ENCODE measurements at regions not wholly inside any gene's neighbourhood (a gene's known extent, or its start where the extent isn't known, plus 50 kb on each side); places are given as distances from the start of the nearest gene placed in this dataset.

GRCh38 chr4:188869581-188869980 lies 730.3 kb downstream of the TRIML1 start:
- Mint-ChIP-seq H3K9me3 (ENCODE audit: low read depth) (peaks cover 7% of the 10 kb centered on the region), H3K27me3 (no peaks in the 10 kb centered on the region), H3K4me1 (ENCODE audit: low read depth) (no peaks in the 10 kb centered on the region), H3K36me3 (ENCODE audit: insufficient read depth) (no peaks in the 10 kb centered on the region), H3K27ac (no peak overlapping the region), H3K4me3 (ENCODE audit: low read depth) (no peak overlapping the region)
- TF ChIP-seq CTCF (IDR thresholded peaks at IDR 0.05; ENCODE audit: unreplicated experiment): no peak
- DNase-seq (ENCODE audit: low spot score, unreplicated experiment): no peak

- no peak for DNase-seq (ENCODE audit: low spot score, unreplicated experiment)
- no peak for TF ChIP-seq CTCF (IDR thresholded peaks at IDR 0.05; ENCODE audit: unreplicated experiment)
- Mint-ChIP-seq H3K27me3 (peaks cover under 1% of the 10 kb centered on the region), H3K27ac (no peak overlapping the region), H3K36me3 (ENCODE audit: insufficient read depth) (no peaks in the 10 kb centered on the region), H3K9me3 (ENCODE audit: low read depth) (peaks cover 7% of the 10 kb centered on the region), H3K4me3 (ENCODE audit: low read depth) (no peak overlapping the region), H3K4me1 (ENCODE audit: low read depth) (peaks cover 3% of the 10 kb centered on the region)
These were observed 733.6 kb downstream of the TRIML1 start for GRCh38 chr4:188872809-188873208.

- DNase-seq (ENCODE audit: low spot score, unreplicated experiment): no peak
- Mint-ChIP-seq H3K4me1 (ENCODE audit: low read depth) (peaks cover 3% of the 10 kb centered on the region), H3K36me3 (ENCODE audit: insufficient read depth) (no peaks in the 10 kb centered on the region), H3K9me3 (ENCODE audit: low read depth) (peaks cover 4% of the 10 kb centered on the region), H3K27me3 (peaks cover 3% of the 10 kb centered on the region), H3K27ac (no peak overlapping the region), H3K4me3 (ENCODE audit: low read depth) (no peak overlapping the region)
- no peak for TF ChIP-seq CTCF (IDR thresholded peaks at IDR 0.05; ENCODE audit: unreplicated experiment)
These were observed 737.6 kb downstream of the TRIML1 start for GRCh38 chr4:188876881-188877280.

- H3K27ac Mint-ChIP-seq: no peak overlapping the region
- peaks cover 5% of the 10 kb centered on the region for H3K27me3 Mint-ChIP-seq
- no peak for TF ChIP-seq CTCF (IDR thresholded peaks at IDR 0.05; ENCODE audit: unreplicated experiment)
- H3K4me1 Mint-ChIP-seq (ENCODE audit: low read depth): peaks cover 3% of the 10 kb centered on the region
- no peak for DNase-seq (ENCODE audit: low spot score, unreplicated experiment)
- no peaks in the 10 kb centered on the region for H3K36me3 Mint-ChIP-seq (ENCODE audit: insufficient read depth)
- no peak overlapping the region for H3K4me3 Mint-ChIP-seq (ENCODE audit: low read depth)
- no peaks in the 10 kb centered on the region for H3K9me3 Mint-ChIP-seq (ENCODE audit: low read depth)
These were observed 740.4 kb downstream of the TRIML1 start for GRCh38 chr4:188879598-188879997.

- H3K4me3 Mint-ChIP-seq (ENCODE audit: low read depth): no peak overlapping the region
- no peaks in the 10 kb centered on the region for H3K4me1 Mint-ChIP-seq (ENCODE audit: low read depth)
- no peak overlapping the region for H3K27ac Mint-ChIP-seq
- H3K9me3 Mint-ChIP-seq (ENCODE audit: low read depth): peaks cover 11% of the 10 kb centered on the region
- no peak for DNase-seq (ENCODE audit: low spot score, unreplicated experiment)
- no peaks in the 10 kb centered on the region for H3K36me3 Mint-ChIP-seq (ENCODE audit: insufficient read depth)
- no peaks in the 10 kb centered on the region for H3K27me3 Mint-ChIP-seq
- no peak for TF ChIP-seq CTCF (IDR thresholded peaks at IDR 0.05; ENCODE audit: unreplicated experiment)
These were observed 748.7 kb downstream of the TRIML1 start for GRCh38 chr4:188887905-188888304.
